ENCODE measurements at regions not wholly inside any gene's neighbourhood (a gene's known extent, or its start where the extent isn't known, plus 50 kb on each side); places are given as distances from the start of the nearest gene placed in this dataset.

- Histone ChIP-seq H3K9me2 (ENCODE audit: insufficient read depth) (no peaks in the 10 kb centered on the region), H3F3A (replicated peaks; ENCODE audit: low read depth) (0 out of 2 replicates have a peak, but pooled peaks cover 4% of the 10 kb centered on the region), H3K4me1 (ENCODE audit: insufficient read depth) (peaks cover 4% of the 10 kb centered on the region; the same call in 1 of the 2 replicates), H3K36me3 (ENCODE audit: insufficient read depth) (no peaks in the 10 kb centered on the region), H3K4me3 (no peak overlapping the region), H2AFZ (no peak overlapping the region), H3K4me2 (0 out of 2 replicates have a peak overlapping the region, but pooled peaks have one; percentile 5), H3K27me3 (ENCODE audit: insufficient read depth) (no peaks in the 10 kb centered on the region), H4K20me1 (replicated peaks; ENCODE audit: insufficient read depth) (peaks cover 7% of the 10 kb centered on the region; the same call in 1 of the 2 replicates), H3K27ac (ENCODE audit: low read depth) (no peak overlapping the region), H3K79me2 (replicated peaks; ENCODE audit: insufficient read depth) (no peaks in the 10 kb centered on the region)
- Mint-ChIP-seq H3K27me3 (ENCODE audit: insufficient read depth, low read depth, poor library complexity) (peaks cover 14% of the 10 kb centered on the region), H3K4me3 (no peak overlapping the region), H3K9me3 (no peaks in the 10 kb centered on the region; the same call in 2 of the 3 replicates), H3K36me3 (ENCODE audit: low read depth) (no peaks in the 10 kb centered on the region; the same call in 2 of the 3 replicates), H3K27ac (no peak overlapping the region), H3K4me1 (peaks cover 42% of the 10 kb centered on the region)
- ATAC-seq (peak; percentile 45), DNase-seq (ENCODE audit: low spot score) (no peak)
- TF ChIP-seq ZNF114 (CRISPR knock-in tag; IDR thresholded peaks at IDR 0.05) (no peak), STAT1 (IDR thresholded peaks at IDR 0.05; ENCODE audit: unreplicated experiment) (no peak), NANOG (IDR thresholded peaks at IDR 0.05; ENCODE audit: borderline replicate concordance) (no peak), JUNB (IDR thresholded peaks at IDR 0.05; ENCODE audit: unreplicated experiment) (no peak), ETS1 (IDR thresholded peaks at IDR 0.05) (no peak), CREB1 (CRISPR knock-in tag; IDR thresholded peaks at IDR 0.05; ENCODE audit: low read depth) (no peak), REST (IDR thresholded peaks at IDR 0.05; ENCODE audit: unreplicated experiment) (no peak), EZH2phosphoT487 (IDR thresholded peaks at IDR 0.05; ENCODE audit: unreplicated experiment) (no peak), POLR2AphosphoS5 (IDR thresholded peaks at IDR 0.05; ENCODE audit: low read depth) (no peak), ZNF331 (CRISPR knock-in tag; IDR thresholded peaks at IDR 0.05; ENCODE audit: low read depth) (no peak), EZH2 (IDR thresholded peaks at IDR 0.05; ENCODE audit: low read depth, unreplicated experiment) (no peak)
- TF ChIP-seq, protein P1, sequence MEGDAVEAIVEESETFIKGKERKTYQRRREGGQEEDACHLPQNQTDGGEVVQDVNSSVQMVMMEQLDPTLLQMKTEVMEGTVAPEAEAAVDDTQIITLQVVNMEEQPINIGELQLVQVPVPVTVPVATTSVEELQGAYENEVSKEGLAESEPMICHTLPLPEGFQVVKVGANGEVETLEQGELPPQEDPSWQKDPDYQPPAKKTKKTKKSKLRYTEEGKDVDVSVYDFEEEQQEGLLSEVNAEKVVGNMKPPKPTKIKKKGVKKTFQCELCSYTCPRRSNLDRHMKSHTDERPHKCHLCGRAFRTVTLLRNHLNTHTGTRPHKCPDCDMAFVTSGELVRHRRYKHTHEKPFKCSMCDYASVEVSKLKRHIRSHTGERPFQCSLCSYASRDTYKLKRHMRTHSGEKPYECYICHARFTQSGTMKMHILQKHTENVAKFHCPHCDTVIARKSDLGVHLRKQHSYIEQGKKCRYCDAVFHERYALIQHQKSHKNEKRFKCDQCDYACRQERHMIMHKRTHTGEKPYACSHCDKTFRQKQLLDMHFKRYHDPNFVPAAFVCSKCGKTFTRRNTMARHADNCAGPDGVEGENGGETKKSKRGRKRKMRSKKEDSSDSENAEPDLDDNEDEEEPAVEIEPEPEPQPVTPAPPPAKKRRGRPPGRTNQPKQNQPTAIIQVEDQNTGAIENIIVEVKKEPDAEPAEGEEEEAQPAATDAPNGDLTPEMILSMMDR (conservative IDR thresholded peaks at IDR 0.05; ENCODE audit: low read depth in 2 of 2), result no peak
- TF ChIP-seq, protein P2, sequence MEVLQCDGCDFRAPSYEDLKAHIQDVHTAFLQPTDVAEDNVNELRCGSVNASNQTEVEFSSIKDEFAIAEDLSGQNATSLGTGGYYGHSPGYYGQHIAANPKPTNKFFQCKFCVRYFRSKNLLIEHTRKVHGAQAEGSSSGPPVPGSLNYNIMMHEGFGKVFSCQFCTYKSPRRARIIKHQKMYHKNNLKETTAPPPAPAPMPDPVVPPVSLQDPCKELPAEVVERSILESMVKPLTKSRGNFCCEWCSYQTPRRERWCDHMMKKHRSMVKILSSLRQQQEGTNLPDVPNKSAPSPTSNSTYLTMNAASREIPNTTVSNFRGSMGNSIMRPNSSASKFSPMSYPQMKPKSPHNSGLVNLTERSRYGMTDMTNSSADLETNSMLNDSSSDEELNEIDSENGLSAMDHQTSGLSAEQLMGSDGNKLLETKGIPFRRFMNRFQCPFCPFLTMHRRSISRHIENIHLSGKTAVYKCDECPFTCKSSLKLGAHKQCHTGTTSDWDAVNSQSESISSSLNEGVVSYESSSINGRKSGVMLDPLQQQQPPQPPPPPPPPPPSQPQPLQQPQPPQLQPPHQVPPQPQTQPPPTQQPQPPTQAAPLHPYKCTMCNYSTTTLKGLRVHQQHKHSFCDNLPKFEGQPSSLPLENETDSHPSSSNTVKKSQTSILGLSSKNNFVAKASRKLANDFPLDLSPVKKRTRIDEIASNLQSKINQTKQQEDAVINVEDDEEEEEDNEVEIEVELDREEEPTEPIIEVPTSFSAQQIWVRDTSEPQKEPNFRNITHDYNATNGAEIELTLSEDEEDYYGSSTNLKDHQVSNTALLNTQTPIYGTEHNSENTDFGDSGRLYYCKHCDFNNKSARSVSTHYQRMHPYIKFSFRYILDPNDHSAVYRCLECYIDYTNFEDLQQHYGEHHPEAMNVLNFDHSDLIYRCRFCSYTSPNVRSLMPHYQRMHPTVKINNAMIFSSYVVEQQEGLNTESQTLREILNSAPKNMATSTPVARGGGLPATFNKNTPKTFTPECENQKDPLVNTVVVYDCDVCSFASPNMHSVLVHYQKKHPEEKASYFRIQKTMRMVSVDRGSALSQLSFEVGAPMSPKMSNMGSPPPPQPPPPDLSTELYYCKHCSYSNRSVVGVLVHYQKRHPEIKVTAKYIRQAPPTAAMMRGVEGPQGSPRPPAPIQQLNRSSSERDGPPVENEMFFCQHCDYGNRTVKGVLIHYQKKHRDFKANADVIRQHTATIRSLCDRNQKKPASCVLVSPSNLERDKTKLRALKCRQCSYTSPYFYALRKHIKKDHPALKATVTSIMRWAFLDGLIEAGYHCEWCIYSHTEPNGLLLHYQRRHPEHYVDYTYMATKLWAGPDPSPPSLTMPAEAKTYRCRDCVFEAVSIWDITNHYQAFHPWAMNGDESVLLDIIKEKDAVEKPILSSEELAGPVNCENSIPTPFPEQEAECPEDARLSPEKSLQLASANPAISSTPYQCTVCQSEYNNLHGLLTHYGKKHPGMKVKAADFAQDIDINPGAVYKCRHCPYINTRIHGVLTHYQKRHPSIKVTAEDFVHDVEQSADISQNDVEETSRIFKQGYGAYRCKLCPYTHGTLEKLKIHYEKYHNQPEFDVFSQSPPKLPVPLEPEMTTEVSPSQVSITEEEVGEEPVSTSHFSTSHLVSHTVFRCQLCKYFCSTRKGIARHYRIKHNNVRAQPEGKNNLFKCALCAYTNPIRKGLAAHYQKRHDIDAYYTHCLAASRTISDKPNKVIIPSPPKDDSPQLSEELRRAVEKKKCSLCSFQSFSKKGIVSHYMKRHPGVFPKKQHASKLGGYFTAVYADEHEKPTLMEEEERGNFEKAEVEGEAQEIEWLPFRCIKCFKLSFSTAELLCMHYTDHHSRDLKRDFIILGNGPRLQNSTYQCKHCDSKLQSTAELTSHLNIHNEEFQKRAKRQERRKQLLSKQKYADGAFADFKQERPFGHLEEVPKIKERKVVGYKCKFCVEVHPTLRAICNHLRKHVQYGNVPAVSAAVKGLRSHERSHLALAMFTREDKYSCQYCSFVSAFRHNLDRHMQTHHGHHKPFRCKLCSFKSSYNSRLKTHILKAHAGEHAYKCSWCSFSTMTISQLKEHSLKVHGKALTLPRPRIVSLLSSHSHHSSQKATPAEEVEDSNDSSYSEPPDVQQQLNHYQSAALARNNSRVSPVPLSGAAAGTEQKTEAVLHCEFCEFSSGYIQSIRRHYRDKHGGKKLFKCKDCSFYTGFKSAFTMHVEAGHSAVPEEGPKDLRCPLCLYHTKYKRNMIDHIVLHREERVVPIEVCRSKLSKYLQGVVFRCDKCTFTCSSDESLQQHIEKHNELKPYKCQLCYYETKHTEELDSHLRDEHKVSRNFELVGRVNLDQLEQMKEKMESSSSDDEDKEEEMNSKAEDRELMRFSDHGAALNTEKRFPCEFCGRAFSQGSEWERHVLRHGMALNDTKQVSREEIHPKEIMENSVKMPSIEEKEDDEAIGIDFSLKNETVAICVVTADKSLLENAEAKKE (CRISPR knock-in tag; IDR thresholded peaks at IDR 0.05), result no peak
These were observed 61.8 kb upstream of the ARAP3 start for GRCh38 chr5:141743866-141744272.

All from GM23338 (cell line).